ENCODE measurements at regions not wholly inside any gene's neighbourhood (a gene's known extent, or its start where the extent isn't known, plus 50 kb on each side); places are given as distances from the start of the nearest gene placed in this dataset.

GRCh38 chr4:32454482-32454881, 1734.3 kb downstream of the PCDH7 start:
- Histone ChIP-seq H3K56ac (ENCODE audit: insufficient read length, low read depth, low read length) (no peak overlapping the region), H2BK120ac (ENCODE audit: low read depth, low read length, poor library complexity, severe bottlenecking) (no peak overlapping the region), H3K79me1 (ENCODE audit: insufficient read depth, low read depth, low read length, poor library complexity, severe bottlenecking) (no peaks in the 10 kb centered on the region), H3K23me2 (ENCODE audit: insufficient read length, low read depth, low read length, poor library complexity, severe bottlenecking) (no peaks in the 10 kb centered on the region), H3K27ac (ENCODE audit: insufficient read length, low read depth, low read length) (no peak overlapping the region), H3K9me3 (ENCODE audit: control insufficient read depth, low read depth, low read length) (no peaks in the 10 kb centered on the region), H3K4me1 (ENCODE audit: insufficient read depth, low read length) (no peaks in the 10 kb centered on the region), H3K18ac (ENCODE audit: insufficient read length, low read depth, low read length) (no peak overlapping the region), H3K23ac (ENCODE audit: insufficient read length, low read depth, low read length) (no peak overlapping the region), H4K91ac (ENCODE audit: insufficient read length, low read depth, low read length) (no peak overlapping the region), H3K4ac (ENCODE audit: low read depth, low read length) (no peak overlapping the region), H3K9ac (ENCODE audit: extremely low read depth, insufficient read length, low read length) (no peak overlapping the region), H2BK12ac (ENCODE audit: insufficient read length, low read depth, low read length) (no peak overlapping the region), H3K14ac (ENCODE audit: insufficient read depth, low read length) (no peak overlapping the region), H3T11ph (ENCODE audit: low read length) (no peak overlapping the region), H4K20me1 (ENCODE audit: control insufficient read depth, insufficient read depth, insufficient read length) (no peaks in the 10 kb centered on the region), H4K8ac (replicated peaks; ENCODE audit: insufficient read length, low read depth, low read length) (no peak overlapping the region), H4K5ac (ENCODE audit: insufficient read length, low read depth, low read length) (no peak overlapping the region), H2AK5ac (ENCODE audit: insufficient read length, low read length) (no peak overlapping the region), H3K79me2 (ENCODE audit: insufficient read depth, low read length) (no peaks in the 10 kb centered on the region), H3K4me2 (ENCODE audit: insufficient read depth, insufficient read length, low read length) (no peak overlapping the region), H2BK5ac (ENCODE audit: insufficient read length, low read length) (no peak overlapping the region), H2BK15ac (ENCODE audit: low read depth, low read length) (no peak overlapping the region), H2AFZ (ENCODE audit: low read length) (no peak overlapping the region), H2BK20ac (ENCODE audit: low read depth, low read length, poor library complexity, severe bottlenecking) (no peak overlapping the region), H3K27me3 (ENCODE audit: insufficient read depth, low read length) (no peaks in the 10 kb centered on the region)
- TF ChIP-seq CTCF (conservative IDR thresholded peaks at IDR 0.05): no peak
- WGBS (ENCODE audit: extremely low coverage, insufficient read length, low lambda C conversion rate): no CpG with 5 or more reads among the region's 1 CpG
- Mint-ChIP-seq H3K36me3 (ENCODE audit: insufficient read depth in 1 of 3, low read depth in 3 of 3) (peaks cover 0 to 5% (median 0%) of the 10 kb centered on the region in 3 experiments; a peak in 1 of 7 replicates), H3K27me3 (ENCODE audit: low read depth) (no peaks in the 10 kb centered on the region), H3K27ac (no peak overlapping the region), H3K9me3 (peaks cover 0 to 7% of the 10 kb centered on the region in 2 experiments; a peak in 2 of 5 replicates), H3K4me3 (no peak overlapping the region), H3K4me1 (no peaks in the 10 kb centered on the region)
- DNase-seq: no peak

All from H9 (cell line).